GM12878 (cell line): ENCODE measurements at regions not wholly inside any gene's neighbourhood (a gene's known extent, or its start where the extent isn't known, plus 50 kb on each side); places are given as distances from the start of the nearest gene placed in this dataset.

Experiments used
- ATAC-seq: fragments of 200-7000 bp; cut with Tn5 transposase; 3 replicates; pipeline ENCODE4 v1.9.1; 2020; ENCODE audit warnings: mild to moderate bottlenecking, moderate library complexity
- BruUV-seq: library from RNA; stranded (reverse); fragments of 400-500 nt; replicated peaks from 2 replicates; lab custom pipeline; 2021; lab: Mats Ljungman, UMichigan
- CTCF ChIA-PET: fragments of 300-600 bp; sonication (Branson Sonifier 250); formaldehyde crosslinking; extraction: SDS; loops from one replicate; lab custom pipeline; 2021; ENCODE audit warnings: inconsistent platforms; lab: Yijun Ruan, JAX
- POLR2A ChIA-PET: fragments of 350-600 bp; formaldehyde crosslinking; extraction: SDS; loops from one replicate; lab custom pipeline; 2021; ENCODE audit warnings: inconsistent platforms; lab: Charles Lee
- RAD21 ChIA-PET: fragments of 300-600 bp; sonication (Branson Sonifier 250); formaldehyde crosslinking; loops from one replicate; lab custom pipeline; 2023; ENCODE audit warnings: antibody characterized with exemption; ENCODE audit not compliant: unreplicated experiment; lab: Charles Lee
- SMC1A ChIA-PET: fragments of 300-600 bp; sonication (Branson Sonifier 250); formaldehyde crosslinking; loops from one replicate; lab custom pipeline; 2023; ENCODE audit not compliant: unreplicated experiment, uncharacterized antibody; lab: Charles Lee
- DNase-seq: peaks from one replicate; pipeline ENCODE4 v3.0.0-alpha.2; 2011; ENCODE audit warnings: low read depth, low spot score
- FAIRE-seq: peaks from 3 replicates; lab custom pipeline; 2011; peaks lifted over from hg19 to GRCh38; lab: Jason Lieb, UNC
- H2AFZ ChIP-seq: 2 replicates; pipeline ENCODE4 v1.6.0; 2011; ENCODE audit warnings: low read depth, low read length, control low read depth; ENCODE audit not compliant: control insufficient read depth
- H3K27ac ChIP-seq: 2 replicates; pipeline ENCODE4 v1.5.1; 2011; ENCODE audit warnings: control low read depth; ENCODE audit not compliant: control insufficient read depth, insufficient read depth
- H3K27me3 ChIP-seq, 2 experiments: replicated peaks in 1 of 2; 2 replicates each; pipeline versions ENCODE4 v1.6.0 to v1.6.1; 2011; ENCODE audit warnings: low read length in 1 of 2; ENCODE audit not compliant: control insufficient read depth in 2 of 2, insufficient read depth in 2 of 2
- H3K36me3 ChIP-seq, 2 experiments: 2 replicates each; pipeline ENCODE4 v1.5.1; 2011; ENCODE audit warnings: low read length in 1 of 2; ENCODE audit not compliant: control insufficient read depth in 2 of 2, insufficient read depth in 2 of 2
- H3K4me1 ChIP-seq: 2 replicates; pipeline ENCODE4 v1.6.1; 2011; ENCODE audit warnings: mild to moderate bottlenecking, low read length, moderate library complexity, mixed read lengths; ENCODE audit not compliant: control insufficient read depth, insufficient read depth
- H3K4me2 ChIP-seq: 2 replicates; pipeline ENCODE4 v1.6.0; 2011; ENCODE audit warnings: control low read depth; ENCODE audit not compliant: control insufficient read depth, insufficient read depth
- H3K4me3 ChIP-seq: fragments of 200-600 bp; sonication (generic); 2 replicates; pipeline ENCODE4 v1.5.1; 2016
- H3K79me2 ChIP-seq: 2 replicates; pipeline ENCODE4 v1.6.0; 2011; ENCODE audit warnings: low read length; ENCODE audit not compliant: control insufficient read depth, insufficient read depth
- H3K9ac ChIP-seq: 2 replicates; pipeline ENCODE4 v1.8.0; 2011; ENCODE audit warnings: low read length, control low read depth, mixed read lengths; ENCODE audit not compliant: control insufficient read depth, insufficient read depth
- H3K9me3 ChIP-seq: replicated peaks from 3 replicates; pipeline ENCODE4 v1.5.1; 2011; ENCODE audit warnings: mild to moderate bottlenecking, low read length; ENCODE audit not compliant: control insufficient read depth, insufficient read depth
- H4K20me1 ChIP-seq: 2 replicates; pipeline ENCODE4 v1.6.0; 2011; ENCODE audit not compliant: control insufficient read depth, insufficient read depth
- BACH1 ChIP-seq: fragments of 450-650 bp; IDR thresholded peaks from 2 replicates; pipeline ENCODE4 v1.6.1; 2017; ENCODE audit warnings: mild to moderate bottlenecking, borderline replicate concordance
- CBX3 ChIP-seq: fragments of 200-600 bp; sonication (generic); IDR thresholded peaks from 2 replicates; pipeline ENCODE4 v1.6.1; 2016; ENCODE audit warnings: low read depth, borderline replicate concordance
- CREM ChIP-seq: IDR thresholded peaks from 2 replicates; pipeline ENCODE4 v1.6.1; 2014; ENCODE audit warnings: antibody characterized with exemption, low read depth
- EED ChIP-seq: sonication (generic); IDR thresholded peaks from 2 replicates; pipeline ENCODE4 v1.6.1; 2016; ENCODE audit warnings: antibody characterized with exemption, low read depth
- GATAD2B ChIP-seq: fragments of 450-650 bp; conservative IDR thresholded peaks from 2 replicates; pipeline ENCODE4 v1.6.1; 2017; ENCODE audit warnings: low read depth, mild to moderate bottlenecking, moderate library complexity
- HDAC2 ChIP-seq: fragments of 200-600 bp; sonication (generic); IDR thresholded peaks from 2 replicates; pipeline ENCODE4 v1.6.1; 2017
- HSF1 ChIP-seq: fragments of 150-350 bp; IDR thresholded peaks from 2 replicates; pipeline ENCODE4 v1.6.1; 2014; ENCODE audit warnings: mild to moderate bottlenecking, low read depth, low read length
- KAT2A ChIP-seq: conservative IDR thresholded peaks from 2 replicates; pipeline ENCODE4 v1.6.1; 2011; ENCODE audit warnings: low read depth, low read length; ENCODE audit not compliant: control insufficient read depth
- KLF5 ChIP-seq: fragments of 450-650 bp; IDR thresholded peaks from 2 replicates; pipeline ENCODE4 v1.6.1; 2014; ENCODE audit warnings: mild to moderate bottlenecking; ENCODE audit not compliant: partially characterized antibody
- NKRF ChIP-seq: fragments of 450-650 bp; conservative IDR thresholded peaks from 2 replicates; pipeline ENCODE4 v1.6.1; 2017; ENCODE audit warnings: mild to moderate bottlenecking, moderate library complexity
- SMAD1 ChIP-seq: fragments of 450-650 bp; IDR thresholded peaks from 2 replicates; pipeline ENCODE4 v1.6.1; 2018; ENCODE audit warnings: mild to moderate bottlenecking, low read depth; ENCODE audit not compliant: partially characterized antibody
- STAT3 ChIP-seq: IDR thresholded peaks from 2 replicates; pipeline ENCODE4 v1.6.1; 2011; ENCODE audit warnings: low read depth, low read length, improper control_type of control experiment
- ZNF687 ChIP-seq: fragments of 450-650 bp; IDR thresholded peaks from 2 replicates; pipeline ENCODE4 v1.6.1; 2017; ENCODE audit warnings: mild to moderate bottlenecking, moderate library complexity
- WGBS: methylation state at CpG from one replicate; pipeline ENCODE4 v1.1.6; 2016; ENCODE audit warnings: low lambda C conversion rate; ENCODE audit not compliant: insufficient replicate concordance, insufficient coverage; ENCODE audit errors: missing lambda C conversion rate; 5-methylcytosine and 5-hydroxymethylcytosine counted together
- in situ Hi-C: fragments of 300-500 bp; cut with MboI; formaldehyde crosslinking; loops from 9 replicates; pipeline ENCODE4 v1.14.3; 2018; ENCODE audit warnings: mixed read lengths
- intact Hi-C: fragments of 100-400 bp; cut with micrococcal nuclease; formaldehyde crosslinking; loops from one replicate; pipeline ENCODE4 v1.14.2; 2022; ENCODE audit not compliant: unreplicated experiment

- Histone ChIP-seq H3K4me1 (no peaks in the 10 kb centered on the region), H3K9ac (no peak overlapping the region), H3K27me3 (no peaks in the 10 kb centered on the region), H4K20me1 (no peaks in the 10 kb centered on the region), H3K4me2 (no peak overlapping the region), H3K79me2 (no peaks in the 10 kb centered on the region), H3K4me3 (no peak overlapping the region), H3K9me3 (no peaks in the 10 kb centered on the region), H2AFZ (no peak overlapping the region), H3K36me3 (no peaks in the 10 kb centered on the region), H3K27ac (no peak overlapping the region)
- RAD21 ChIA-PET, result no interaction called here
- in situ Hi-C loops, result no loop called here
- FAIRE-seq, result no peak
- no peak for ATAC-seq
- 0% methylated on average over 2 of the region's 2 CpGs for WGBS
- intact Hi-C loops, result no loop called here
- CTCF ChIA-PET, result no interaction called here
- SMC1A ChIA-PET, result no interaction called here
- BruUV-seq, result no TSS peak
- POLR2A ChIA-PET, result no interaction called here
- TF ChIP-seq BACH1, result no peak
- TF ChIP-seq CREM, result no peak
- no peak for TF ChIP-seq STAT3
- no peak for TF ChIP-seq CBX3
- TF ChIP-seq ZNF687, result no peak
- no peak for TF ChIP-seq GATAD2B
- TF ChIP-seq HSF1, result no peak
- TF ChIP-seq KLF5, result no peak
- TF ChIP-seq NKRF, result no peak
- no peak for TF ChIP-seq SMAD1
- no peak for TF ChIP-seq HDAC2
- no peak for TF ChIP-seq EED
- TF ChIP-seq KAT2A, result no peak
- DNase-seq, result no peak
These were observed 458.9 kb downstream of the NOVA1 start for GRCh38 chr14:26138764-26139445.
